CD8-positive, alpha-beta memory T cell (primary cell): ENCODE measurements at regions not wholly inside any gene's neighbourhood (a gene's known extent, or its start where the extent isn't known, plus 50 kb on each side); places are given as distances from the start of the nearest gene placed in this dataset.

Source experiments
- CTCF ChIA-PET: fragments of 350-600 bp; sonication (Branson Sonifier 250); formaldehyde crosslinking; loops from one replicate; lab custom pipeline; 2021; ENCODE audit warnings: antibody characterized with exemption; lab: Charles Lee
- POLR2A ChIA-PET: fragments of 350-600 bp; sonication (Branson Sonifier 250); formaldehyde crosslinking; loops from one replicate; lab custom pipeline; 2021; ENCODE audit warnings: antibody characterized with exemption; lab: Charles Lee
- DNase-seq, 5 donors: peaks; one replicate each; pipeline versions ENCODE4 v3.0.0 to v3.0.0-alpha.2; 2020 to 2022; ENCODE audit warnings: mixed read lengths in 1 of 5
- H3K27ac ChIP-seq: one replicate; pipeline ENCODE4 v1.7.0; 2013; ENCODE audit warnings: low read depth, mild to moderate bottlenecking, low read length, moderate library complexity
- H3K27me3 ChIP-seq: 2 replicates; pipeline ENCODE4 v1.7.0; 2013; ENCODE audit warnings: low read length, mild to moderate bottlenecking; ENCODE audit not compliant: insufficient read depth, poor library complexity, severe bottlenecking
- H3K36me3 ChIP-seq: 2 replicates; pipeline ENCODE4 v1.7.0; 2013; ENCODE audit warnings: mild to moderate bottlenecking, low read length, moderate library complexity; ENCODE audit not compliant: insufficient read depth
- H3K4me1 ChIP-seq: 2 replicates; pipeline ENCODE4 v1.7.0; 2013; ENCODE audit warnings: mild to moderate bottlenecking, low read length, moderate library complexity; ENCODE audit not compliant: insufficient read depth
- H3K4me3 ChIP-seq: 2 replicates; pipeline ENCODE4 v1.7.0; 2013; ENCODE audit warnings: mild to moderate bottlenecking, low read length
- H3K9me3 ChIP-seq: 2 replicates; pipeline ENCODE4 v1.7.0; 2013; ENCODE audit warnings: mild to moderate bottlenecking, low read length
- H3K27ac Mint-ChIP-seq, 8 donors: one replicate each; pipeline ENCODE4 v1.8.0; 2020 to 2021; ENCODE audit warnings: mixed read lengths in 8 of 8, mild to moderate bottlenecking in 6 of 8, inconsistent platforms in 3 of 8, moderate library complexity in 3 of 8
- H3K27me3 Mint-ChIP-seq, 2 donors: one replicate each; pipeline ENCODE4 v1.8.0; 2020 to 2021; ENCODE audit warnings: mixed read lengths in 2 of 2, mild to moderate bottlenecking in 1 of 2, moderate library complexity in 1 of 2
- H3K36me3 Mint-ChIP-seq, 3 donors: one replicate each; pipeline ENCODE4 v1.8.0; 2020 to 2021; ENCODE audit warnings: mixed read lengths in 3 of 3, inconsistent platforms in 1 of 3, mild to moderate bottlenecking in 1 of 3
- H3K4me1 Mint-ChIP-seq, 3 donors: one replicate each; pipeline ENCODE4 v1.8.0; 2020 to 2021; ENCODE audit warnings: mixed read lengths in 3 of 3, inconsistent platforms in 1 of 3, mild to moderate bottlenecking in 1 of 3
- H3K4me3 Mint-ChIP-seq, 7 donors: one replicate each; pipeline ENCODE4 v1.8.0; 2020 to 2021; ENCODE audit warnings: mixed read lengths in 7 of 7, mild to moderate bottlenecking in 6 of 7, moderate library complexity in 4 of 7, inconsistent platforms in 2 of 7
- H3K9me3 Mint-ChIP-seq, 5 donors: one replicate each; pipeline ENCODE4 v1.8.0; 2020 to 2022; ENCODE audit warnings: mixed read lengths in 5 of 5, mild to moderate bottlenecking in 3 of 5, moderate library complexity in 2 of 5, inconsistent platforms in 1 of 5

- no peak overlapping the region for H3K4me3 ChIP-seq
- ChIA-PET POLR2A (no interaction called here), CTCF (no interaction called here)
- H3K36me3 ChIP-seq: no peaks in the 10 kb centered on the region
- H3K27me3 ChIP-seq: no peaks in the 10 kb centered on the region
- no peaks in the 10 kb centered on the region for H3K9me3 ChIP-seq
- no peak overlapping the region for H3K27ac Mint-ChIP-seq
- DNase-seq: no peak
- H3K27me3 Mint-ChIP-seq: peaks cover 6 to 8% of the 10 kb centered on the region in 2 donors
- no peaks in the 10 kb centered on the region for H3K4me1 Mint-ChIP-seq
- no peaks in the 10 kb centered on the region for H3K4me1 ChIP-seq
- H3K4me3 Mint-ChIP-seq: no peak overlapping the region
- peaks cover 0 to 8% (median 1%) of the 10 kb centered on the region in 3 donors for H3K36me3 Mint-ChIP-seq
- H3K9me3 Mint-ChIP-seq: peaks cover 0 to 17% (median 10%) of the 10 kb centered on the region in 5 donors
- no peak overlapping the region for H3K27ac ChIP-seq
Observed at GRCh38 chr2:196367633-196368032, 196.3 kb upstream of the STK17B start.

- no peak overlapping the region for H3K27ac ChIP-seq
- H3K4me3 ChIP-seq: no peak overlapping the region
- Mint-ChIP-seq H3K27me3 (peaks cover 9 to 14% of the 10 kb centered on the region in 2 donors), H3K9me3 (peaks cover 0 to 17% (median 10%) of the 10 kb centered on the region in 5 donors), H3K36me3 (peaks cover 0 to 8% (median 1%) of the 10 kb centered on the region in 3 donors), H3K27ac (no peak overlapping the region), H3K4me3 (no peak overlapping the region), H3K4me1 (no peaks in the 10 kb centered on the region)
- CTCF ChIA-PET: no interaction called here
- no peaks in the 10 kb centered on the region for H3K36me3 ChIP-seq
- H3K9me3 ChIP-seq: no peaks in the 10 kb centered on the region
- no peaks in the 10 kb centered on the region for H3K4me1 ChIP-seq
- H3K27me3 ChIP-seq: no peaks in the 10 kb centered on the region
- POLR2A ChIA-PET: no interaction called here
- DNase-seq: no peak
Observed at GRCh38 chr2:196368546-196369225, 197.3 kb upstream of the STK17B start.

GRCh38 chr2:196369967-196370366 lies 198.6 kb upstream of the STK17B start:
- Histone ChIP-seq H3K27ac (no peak overlapping the region), H3K4me1 (no peaks in the 10 kb centered on the region), H3K36me3 (no peaks in the 10 kb centered on the region), H3K9me3 (no peaks in the 10 kb centered on the region), H3K4me3 (no peak overlapping the region), H3K27me3 (no peaks in the 10 kb centered on the region)
- peaks cover 10 to 19% of the 10 kb centered on the region in 2 donors for H3K27me3 Mint-ChIP-seq
- no peak for DNase-seq
- H3K27ac Mint-ChIP-seq: no peak overlapping the region
- no peak overlapping the region for H3K4me3 Mint-ChIP-seq
- no peaks in the 10 kb centered on the region for H3K4me1 Mint-ChIP-seq
- H3K36me3 Mint-ChIP-seq: peaks cover 0 to 8% (median 1%) of the 10 kb centered on the region in 3 donors
- ChIA-PET POLR2A (no interaction called here), CTCF (no interaction called here)
- H3K9me3 Mint-ChIP-seq: peaks cover 0 to 17% (median 10%) of the 10 kb centered on the region in 5 donors

- no peak for DNase-seq
- Mint-ChIP-seq H3K9me3 (peaks cover 0 to 17% (median 10%) of the 10 kb centered on the region in 5 donors), H3K4me1 (no peaks in the 10 kb centered on the region), H3K4me3 (no peak overlapping the region), H3K36me3 (peaks cover 0 to 8% (median 1%) of the 10 kb centered on the region in 3 donors), H3K27me3 (peaks cover 10 to 22% of the 10 kb centered on the region in 2 donors), H3K27ac (no peak overlapping the region)
- Histone ChIP-seq H3K9me3 (no peaks in the 10 kb centered on the region), H3K36me3 (no peaks in the 10 kb centered on the region), H3K27me3 (no peaks in the 10 kb centered on the region), H3K4me3 (no peak overlapping the region), H3K4me1 (no peaks in the 10 kb centered on the region), H3K27ac (no peak overlapping the region)
- POLR2A ChIA-PET: no interaction called here
- CTCF ChIA-PET: no interaction called here
Observed at GRCh38 chr2:196370381-196370780, 199.0 kb upstream of the STK17B start.

- POLR2A ChIA-PET: no interaction called here
- CTCF ChIA-PET: no interaction called here
- no peak overlapping the region for H3K4me3 ChIP-seq
- H3K27me3 ChIP-seq: no peaks in the 10 kb centered on the region
- Mint-ChIP-seq H3K27ac (no peak overlapping the region), H3K36me3 (peaks cover 0 to 8% (median 1%) of the 10 kb centered on the region in 3 donors), H3K4me3 (no peak overlapping the region), H3K27me3 (peaks cover 17 to 32% of the 10 kb centered on the region in 2 donors), H3K9me3 (peaks cover 0 to 17% (median 10%) of the 10 kb centered on the region in 5 donors), H3K4me1 (no peaks in the 10 kb centered on the region)
- no peaks in the 10 kb centered on the region for H3K4me1 ChIP-seq
- no peaks in the 10 kb centered on the region for H3K36me3 ChIP-seq
- H3K9me3 ChIP-seq: no peaks in the 10 kb centered on the region
- no peak for DNase-seq
- H3K27ac ChIP-seq: no peak overlapping the region
Observed at GRCh38 chr2:196372276-196372809, 201.0 kb upstream of the STK17B start.

- Mint-ChIP-seq H3K4me3 (no peak overlapping the region), H3K27me3 (peaks cover 22 to 37% of the 10 kb centered on the region in 2 donors), H3K4me1 (no peaks in the 10 kb centered on the region), H3K9me3 (peaks cover 0 to 13% (median 8%) of the 10 kb centered on the region in 5 donors), H3K36me3 (peaks cover 0 to 7% (median 1%) of the 10 kb centered on the region in 3 donors), H3K27ac (no peak overlapping the region)
- Histone ChIP-seq H3K4me3 (no peak overlapping the region), H3K36me3 (no peaks in the 10 kb centered on the region), H3K4me1 (no peaks in the 10 kb centered on the region), H3K27ac (no peak overlapping the region), H3K9me3 (no peaks in the 10 kb centered on the region), H3K27me3 (no peaks in the 10 kb centered on the region)
- no peak for DNase-seq
- ChIA-PET POLR2A (no interaction called here), CTCF (no interaction called here)
Observed at GRCh38 chr2:196372811-196373664, 201.7 kb upstream of the STK17B start.

- no peak overlapping the region for H3K27ac ChIP-seq
- H3K4me3 ChIP-seq: no peak overlapping the region
- Mint-ChIP-seq H3K4me1 (no peaks in the 10 kb centered on the region), H3K27ac (no peak overlapping the region), H3K36me3 (no peaks in the 10 kb centered on the region), H3K9me3 (no peaks in the 10 kb centered on the region), H3K4me3 (no peak overlapping the region), H3K27me3 (peaks cover 19 to 45% of the 10 kb centered on the region in 2 donors)
- no peaks in the 10 kb centered on the region for H3K27me3 ChIP-seq
- no peaks in the 10 kb centered on the region for H3K4me1 ChIP-seq
- POLR2A ChIA-PET: no interaction called here
- CTCF ChIA-PET: interaction anchor here (0.9 kb wide), 1 partner anchor 300 kb away, joined by 3 read pairs; no protein-coding TSS in a partner anchor
- no peaks in the 10 kb centered on the region for H3K9me3 ChIP-seq
- no peak for DNase-seq
- H3K36me3 ChIP-seq: no peaks in the 10 kb centered on the region
Observed at GRCh38 chr2:196376984-196377877, 205.9 kb upstream of the STK17B start.
